ENCODE measurements at regions not wholly inside any gene's neighbourhood (a gene's known extent, or its start where the extent isn't known, plus 50 kb on each side); places are given as distances from the start of the nearest gene placed in this dataset.
"Not testable (repeated sequence)": the region's sequence is repeated elsewhere in the genome, so short reads cannot be mapped to it uniquely, and the experiment has no call there.

DNA sequence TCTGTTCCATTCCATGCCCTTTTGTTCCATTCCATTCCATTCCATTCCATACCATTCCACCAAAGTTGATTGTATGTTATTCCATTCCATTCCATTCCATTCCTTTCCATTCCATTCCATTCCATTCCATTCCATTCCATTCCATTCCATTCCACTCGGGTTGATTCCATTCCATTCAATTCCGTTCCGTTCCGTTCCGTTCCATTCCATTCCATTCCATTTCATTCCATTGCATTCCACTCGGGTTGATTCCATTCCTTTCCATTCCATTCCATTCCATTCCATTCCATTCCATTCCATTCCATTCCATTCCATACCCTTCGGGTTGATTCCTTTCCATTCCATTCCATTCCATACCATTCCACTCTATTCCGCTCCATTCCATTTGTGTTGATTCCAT is 143.8 kb downstream of the CWH43 start:
- not testable (repeated sequence) for H3K27ac ChIP-seq (ENCODE audit: low read depth, low read length); H3K9me2 ChIP-seq (replicated peaks; ENCODE audit: control insufficient read depth, low read length); H4K20me1 ChIP-seq (ENCODE audit: control insufficient read depth, insufficient read depth, low read depth, low read length); H3K36me3 ChIP-seq (ENCODE audit: control insufficient read depth, low read length); H3F3A ChIP-seq (ENCODE audit: control insufficient read depth, insufficient read depth); H3K27me3 ChIP-seq (ENCODE audit: control insufficient read depth, low read length); H3K4me3 ChIP-seq (ENCODE audit: low read length); H3K9me3 ChIP-seq (ENCODE audit: control insufficient read depth, insufficient read depth, low read length); H3K4me1 ChIP-seq (ENCODE audit: control insufficient read depth, low read length); H3K79me2 ChIP-seq (ENCODE audit: control insufficient read depth, low read length); H3K4me2 ChIP-seq (ENCODE audit: low read length)

DNA sequence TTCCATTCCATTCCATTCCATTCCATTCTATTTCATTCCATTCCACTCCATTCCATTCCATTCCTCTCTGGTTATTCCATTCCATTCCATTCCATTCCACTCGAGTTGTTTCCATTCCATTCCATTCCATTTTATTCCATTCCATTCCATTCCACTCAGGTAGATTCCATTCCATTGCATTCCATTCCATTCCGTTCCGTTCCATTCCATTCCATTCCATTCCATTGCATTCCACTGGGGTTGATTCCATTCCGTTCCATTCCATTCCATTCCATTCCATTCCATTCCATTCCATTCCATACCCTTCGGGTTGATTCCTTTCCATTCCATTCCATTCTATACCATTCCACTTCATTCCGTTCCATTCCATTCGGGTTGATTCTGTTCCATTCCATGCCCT is 144.6 kb downstream of the CWH43 start:
- not testable (repeated sequence) for H3K9me3 ChIP-seq (ENCODE audit: control insufficient read depth, insufficient read depth, low read length); H4K20me1 ChIP-seq (ENCODE audit: control insufficient read depth, insufficient read depth, low read depth, low read length); H3K27me3 ChIP-seq (ENCODE audit: control insufficient read depth, low read length); H3K4me2 ChIP-seq (ENCODE audit: low read length); H3K79me2 ChIP-seq (ENCODE audit: control insufficient read depth, low read length); H3K27ac ChIP-seq (ENCODE audit: low read depth, low read length); H3K9me2 ChIP-seq (replicated peaks; ENCODE audit: control insufficient read depth, low read length); H3K4me1 ChIP-seq (ENCODE audit: control insufficient read depth, low read length); H3F3A ChIP-seq (ENCODE audit: control insufficient read depth, insufficient read depth); H3K4me3 ChIP-seq (ENCODE audit: low read length); H3K36me3 ChIP-seq (ENCODE audit: control insufficient read depth, low read length)

DNA sequence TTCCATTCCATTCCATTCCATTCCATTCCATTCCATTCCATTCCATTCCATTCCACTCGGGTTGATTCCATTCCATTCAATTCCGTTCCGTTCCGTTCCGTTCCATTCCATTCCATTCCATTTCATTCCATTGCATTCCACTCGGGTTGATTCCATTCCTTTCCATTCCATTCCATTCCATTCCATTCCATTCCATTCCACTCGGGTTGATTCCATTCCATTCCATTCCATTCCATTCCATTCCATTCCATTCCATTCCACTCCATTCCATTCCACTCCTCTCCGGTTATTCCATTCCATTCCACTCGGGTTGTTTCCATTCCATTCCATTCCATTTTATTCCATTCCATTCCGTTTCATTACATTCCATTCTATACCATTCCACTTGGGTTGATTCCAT is 151.0 kb downstream of the CWH43 start:
- not testable (repeated sequence) for H4K20me1 ChIP-seq (ENCODE audit: control insufficient read depth, insufficient read depth, low read depth, low read length); H3K9me2 ChIP-seq (replicated peaks; ENCODE audit: control insufficient read depth, low read length); H3K36me3 ChIP-seq (ENCODE audit: control insufficient read depth, low read length); H3K4me2 ChIP-seq (ENCODE audit: low read length); H3K4me1 ChIP-seq (ENCODE audit: control insufficient read depth, low read length); H3K4me3 ChIP-seq (ENCODE audit: low read length); H3K27me3 ChIP-seq (ENCODE audit: control insufficient read depth, low read length); H3K9me3 ChIP-seq (ENCODE audit: control insufficient read depth, insufficient read depth, low read length); H3F3A ChIP-seq (ENCODE audit: control insufficient read depth, insufficient read depth); H3K79me2 ChIP-seq (ENCODE audit: control insufficient read depth, low read length); H3K27ac ChIP-seq (ENCODE audit: low read depth, low read length)

DNA sequence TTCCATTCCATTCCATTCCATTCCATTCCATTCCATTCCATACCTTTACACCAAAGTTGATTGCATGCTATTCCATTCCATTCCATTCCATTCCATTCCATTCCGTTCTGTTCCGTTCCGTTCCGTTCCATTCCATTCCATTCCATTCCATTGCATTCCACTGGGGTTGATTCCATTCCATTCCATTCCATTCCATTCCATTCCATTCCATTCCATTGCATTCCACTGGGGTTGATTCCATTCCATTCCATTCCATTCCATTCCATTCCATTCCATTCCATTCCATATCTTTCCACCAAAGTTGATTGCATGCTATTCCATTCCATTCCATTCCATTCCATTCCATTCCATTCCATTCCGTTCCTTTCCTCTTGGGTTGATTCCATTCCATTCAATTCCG is 151.9 kb downstream of the CWH43 start:
- H3K36me3 ChIP-seq (ENCODE audit: control insufficient read depth, low read length); H4K20me1 ChIP-seq (ENCODE audit: control insufficient read depth, insufficient read depth, low read depth, low read length); H3K4me2 ChIP-seq (ENCODE audit: low read length); H3K27me3 ChIP-seq (ENCODE audit: control insufficient read depth, low read length); H3K4me1 ChIP-seq (ENCODE audit: control insufficient read depth, low read length); H3K9me3 ChIP-seq (ENCODE audit: control insufficient read depth, insufficient read depth, low read length); H3K27ac ChIP-seq (ENCODE audit: low read depth, low read length); H3K9me2 ChIP-seq (replicated peaks; ENCODE audit: control insufficient read depth, low read length); H3K79me2 ChIP-seq (ENCODE audit: control insufficient read depth, low read length); H3F3A ChIP-seq (ENCODE audit: control insufficient read depth, insufficient read depth); H3K4me3 ChIP-seq (ENCODE audit: low read length): not testable (repeated sequence)

DNA sequence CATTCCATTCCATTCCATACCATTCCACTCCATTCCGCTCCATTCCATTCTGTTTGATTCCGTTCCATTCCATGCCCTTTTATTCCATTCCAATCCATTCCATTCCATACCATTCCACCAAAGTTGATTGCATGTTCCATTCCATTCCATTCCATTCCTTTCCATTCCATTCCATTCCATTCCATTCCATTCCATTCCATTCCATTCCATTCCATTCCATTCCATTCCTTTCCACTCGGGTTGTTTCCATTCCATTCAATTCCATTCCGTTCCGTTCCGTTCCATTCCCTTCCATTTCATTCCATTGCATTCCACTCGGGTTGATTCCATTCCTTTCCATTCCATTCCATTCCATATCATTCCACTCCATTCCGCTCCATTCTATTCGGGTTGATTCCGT is 152.7 kb downstream of the CWH43 start:
- not testable (repeated sequence) for H3K4me1 ChIP-seq (ENCODE audit: control insufficient read depth, low read length); H3F3A ChIP-seq (ENCODE audit: control insufficient read depth, insufficient read depth); H3K9me3 ChIP-seq (ENCODE audit: control insufficient read depth, insufficient read depth, low read length); H3K9me2 ChIP-seq (replicated peaks; ENCODE audit: control insufficient read depth, low read length); H4K20me1 ChIP-seq (ENCODE audit: control insufficient read depth, insufficient read depth, low read depth, low read length); H3K4me3 ChIP-seq (ENCODE audit: low read length); H3K27me3 ChIP-seq (ENCODE audit: control insufficient read depth, low read length); H3K4me2 ChIP-seq (ENCODE audit: low read length); H3K79me2 ChIP-seq (ENCODE audit: control insufficient read depth, low read length); H3K36me3 ChIP-seq (ENCODE audit: control insufficient read depth, low read length); H3K27ac ChIP-seq (ENCODE audit: low read depth, low read length)

DNA sequence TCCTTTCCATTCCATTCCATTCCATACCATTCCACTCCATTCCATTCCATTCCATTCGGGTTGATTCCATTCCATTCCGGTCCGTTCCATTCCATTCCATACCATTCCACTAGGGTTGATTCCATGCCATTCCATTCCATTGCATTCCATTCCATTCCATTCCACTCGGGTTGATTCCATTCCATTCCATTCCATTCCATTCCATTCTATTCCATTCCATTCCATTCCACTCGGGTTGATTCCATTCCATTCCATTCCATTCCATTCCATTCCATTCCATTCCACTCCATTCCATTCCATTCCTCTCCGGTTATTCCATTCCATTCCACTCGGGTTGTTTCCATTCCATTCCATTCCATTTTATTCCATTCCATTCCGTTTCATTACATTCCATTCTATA is 153.4 kb downstream of the CWH43 start:
- H3K27me3 ChIP-seq (ENCODE audit: control insufficient read depth, low read length); H3K4me2 ChIP-seq (ENCODE audit: low read length); H3K27ac ChIP-seq (ENCODE audit: low read depth, low read length); H3F3A ChIP-seq (ENCODE audit: control insufficient read depth, insufficient read depth); H3K36me3 ChIP-seq (ENCODE audit: control insufficient read depth, low read length); H3K9me3 ChIP-seq (ENCODE audit: control insufficient read depth, insufficient read depth, low read length); H3K4me1 ChIP-seq (ENCODE audit: control insufficient read depth, low read length); H3K79me2 ChIP-seq (ENCODE audit: control insufficient read depth, low read length); H4K20me1 ChIP-seq (ENCODE audit: control insufficient read depth, insufficient read depth, low read depth, low read length); H3K9me2 ChIP-seq (replicated peaks; ENCODE audit: control insufficient read depth, low read length); H3K4me3 ChIP-seq (ENCODE audit: low read length): not testable (repeated sequence)

DNA sequence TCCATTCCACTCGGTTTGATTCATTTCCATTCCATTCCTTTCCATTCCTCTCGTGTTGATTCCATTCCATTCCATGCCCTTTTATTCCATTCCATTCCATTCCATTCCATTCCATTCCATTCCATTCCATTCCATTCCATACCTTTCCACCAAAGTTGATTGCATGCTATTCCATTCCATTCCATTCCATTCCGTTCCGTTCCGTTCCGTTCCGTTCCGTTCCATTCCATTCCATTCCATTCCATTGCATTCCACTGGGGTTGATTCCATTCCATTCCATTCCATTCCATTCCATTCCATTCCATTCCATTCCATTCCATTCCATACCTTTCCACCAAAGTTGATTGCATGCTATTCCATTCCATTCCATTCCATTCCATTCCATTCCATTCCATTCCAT is 154.3 kb downstream of the CWH43 start:
- not testable (repeated sequence) for H3K27ac ChIP-seq (ENCODE audit: low read depth, low read length); H3K9me2 ChIP-seq (replicated peaks; ENCODE audit: control insufficient read depth, low read length); H4K20me1 ChIP-seq (ENCODE audit: control insufficient read depth, insufficient read depth, low read depth, low read length); H3K79me2 ChIP-seq (ENCODE audit: control insufficient read depth, low read length); H3F3A ChIP-seq (ENCODE audit: control insufficient read depth, insufficient read depth); H3K4me3 ChIP-seq (ENCODE audit: low read length); H3K4me2 ChIP-seq (ENCODE audit: low read length); H3K36me3 ChIP-seq (ENCODE audit: control insufficient read depth, low read length); H3K9me3 ChIP-seq (ENCODE audit: control insufficient read depth, insufficient read depth, low read length); H3K4me1 ChIP-seq (ENCODE audit: control insufficient read depth, low read length); H3K27me3 ChIP-seq (ENCODE audit: control insufficient read depth, low read length)

DNA sequence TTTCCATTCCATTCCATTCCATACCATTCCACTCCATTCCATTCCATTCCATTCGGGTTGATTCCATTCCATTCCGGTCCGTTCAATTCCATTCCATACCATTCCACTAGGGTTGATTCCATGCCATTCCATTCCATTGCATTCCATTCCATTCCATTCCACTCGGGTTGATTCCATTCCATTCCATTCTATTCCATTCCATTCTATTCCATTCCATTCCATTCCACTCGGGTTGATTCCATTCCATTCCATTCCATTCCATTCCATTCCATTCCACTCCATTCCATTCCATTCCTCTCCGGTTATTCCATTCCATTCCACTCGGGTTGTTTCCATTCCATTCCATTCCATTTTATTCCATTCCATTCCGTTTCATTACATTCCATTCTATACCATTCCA is 155.9 kb downstream of the CWH43 start:
- not testable (repeated sequence) for H3K27me3 ChIP-seq (ENCODE audit: control insufficient read depth, low read length); H4K20me1 ChIP-seq (ENCODE audit: control insufficient read depth, insufficient read depth, low read depth, low read length); H3K4me2 ChIP-seq (ENCODE audit: low read length); H3K9me2 ChIP-seq (replicated peaks; ENCODE audit: control insufficient read depth, low read length); H3K27ac ChIP-seq (ENCODE audit: low read depth, low read length); H3K36me3 ChIP-seq (ENCODE audit: control insufficient read depth, low read length); H3F3A ChIP-seq (ENCODE audit: control insufficient read depth, insufficient read depth); H3K79me2 ChIP-seq (ENCODE audit: control insufficient read depth, low read length); H3K4me3 ChIP-seq (ENCODE audit: low read length); H3K4me1 ChIP-seq (ENCODE audit: control insufficient read depth, low read length)
- H3K9me3 ChIP-seq (ENCODE audit: control insufficient read depth, insufficient read depth, low read length), result peaks cover 22% of the 10 kb centered on the region

DNA sequence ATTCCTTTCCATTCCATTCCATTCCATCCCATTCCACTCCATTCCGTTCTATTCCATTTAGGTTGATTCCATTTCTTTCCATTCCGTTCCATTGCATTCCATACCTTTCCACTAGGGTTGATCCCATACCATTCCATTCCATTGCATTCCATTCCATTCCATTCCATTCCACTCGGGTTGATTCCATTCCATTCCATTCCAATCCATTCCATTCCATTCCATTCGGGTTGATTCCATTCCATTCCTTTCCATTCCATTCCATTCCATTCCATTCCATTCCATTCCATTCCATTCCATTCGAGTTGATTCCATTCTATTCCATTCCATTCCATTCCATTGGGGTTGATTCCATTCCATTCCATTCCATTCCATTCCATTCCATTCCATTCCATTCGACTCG is 161.1 kb downstream of the CWH43 start:
- H3K9me2 ChIP-seq (replicated peaks; ENCODE audit: control insufficient read depth, low read length); H3K27me3 ChIP-seq (ENCODE audit: control insufficient read depth, low read length); H3K4me3 ChIP-seq (ENCODE audit: low read length); H3K36me3 ChIP-seq (ENCODE audit: control insufficient read depth, low read length); H3K4me1 ChIP-seq (ENCODE audit: control insufficient read depth, low read length); H3K79me2 ChIP-seq (ENCODE audit: control insufficient read depth, low read length); H3F3A ChIP-seq (ENCODE audit: control insufficient read depth, insufficient read depth); H4K20me1 ChIP-seq (ENCODE audit: control insufficient read depth, insufficient read depth, low read depth, low read length); H3K4me2 ChIP-seq (ENCODE audit: low read length); H3K27ac ChIP-seq (ENCODE audit: low read depth, low read length): not testable (repeated sequence)
- peaks cover 60% of the 10 kb centered on the region for H3K9me3 ChIP-seq (ENCODE audit: control insufficient read depth, insufficient read depth, low read length)

Data from DOHH2 (cell line).